Brain microvascular endothelial cell (primary cell): ENCODE measurements at regions not wholly inside any gene's neighbourhood (a gene's known extent, or its start where the extent isn't known, plus 50 kb on each side); places are given as distances from the start of the nearest gene placed in this dataset.

ENCODE experiments used
- DNase-seq: peaks from one replicate; pipeline ENCODE4 v3.0.0-alpha.2; 2020
- H3K27ac ChIP-seq: fragments of 250-450 bp; sonication (Bioruptor Pico); 2 replicates; pipeline ENCODE4 v1.5.1; 2020; ENCODE audit warnings: mild to moderate bottlenecking, moderate library complexity
- H3K27me3 ChIP-seq: fragments of 250-450 bp; sonication (Bioruptor Pico); replicated peaks from 2 replicates; pipeline ENCODE4 v1.5.1; 2020; ENCODE audit warnings: mild to moderate bottlenecking
- H3K36me3 ChIP-seq: fragments of 250-450 bp; sonication (Bioruptor Pico); replicated peaks from 2 replicates; pipeline ENCODE4 v1.5.1; 2020; ENCODE audit warnings: mild to moderate bottlenecking
- H3K4me3 ChIP-seq: 2 replicates; pipeline ENCODE4 v1.5.1; 2011; ENCODE audit warnings: low read depth, mild to moderate bottlenecking, control low read depth, low read length, moderate library complexity
- CTCF ChIP-seq: IDR thresholded peaks from 2 replicates; pipeline ENCODE4 v1.5.1; 2011; ENCODE audit warnings: low read depth, mild to moderate bottlenecking, moderate library complexity, low read length, control low read depth, inconsistent platforms; ENCODE audit errors: missing control alignments
- in situ Hi-C: cut with HindIII; loops from 2 replicates; pipeline ENCODE4 v1.10.0; 2017; ENCODE audit warnings: low sequenced_read_pairs, low pct_ligation_motif_present

- H3K4me3 ChIP-seq = no peak overlapping the region
- no peak for TF ChIP-seq CTCF
- DNase-seq = no peak
- H3K36me3 ChIP-seq = no peaks in the 10 kb centered on the region
- no peak overlapping the region for H3K27ac ChIP-seq
- no peaks in the 10 kb centered on the region for H3K27me3 ChIP-seq
- in situ Hi-C loops = no loop called here
Observed at GRCh38 chr4:30283336-30283735, 436.8 kb upstream of the PCDH7 start.

- in situ Hi-C loops = no loop called here
- H3K27me3 ChIP-seq = no peaks in the 10 kb centered on the region
- no peak for TF ChIP-seq CTCF
- H3K4me3 ChIP-seq = no peak overlapping the region
- no peak overlapping the region for H3K27ac ChIP-seq
- no peak for DNase-seq
- no peaks in the 10 kb centered on the region for H3K36me3 ChIP-seq
Observed at GRCh38 chr4:30294295-30294694, 425.9 kb upstream of the PCDH7 start.

GRCh38 chr4:30295652-30296051, 424.5 kb upstream of the PCDH7 start:
- TF ChIP-seq CTCF = no peak
- DNase-seq = no peak
- in situ Hi-C loops = no loop called here
- Histone ChIP-seq H3K27ac (no peak overlapping the region), H3K27me3 (no peaks in the 10 kb centered on the region), H3K4me3 (no peak overlapping the region), H3K36me3 (no peaks in the 10 kb centered on the region)

- in situ Hi-C loops = no loop called here
- no peak for TF ChIP-seq CTCF
- H3K27me3 ChIP-seq = no peaks in the 10 kb centered on the region
- H3K27ac ChIP-seq = no peak overlapping the region
- no peak overlapping the region for H3K4me3 ChIP-seq
- no peak for DNase-seq
- H3K36me3 ChIP-seq = no peaks in the 10 kb centered on the region
Observed at GRCh38 chr4:30314001-30314400, 406.2 kb upstream of the PCDH7 start.

- in situ Hi-C loops = no loop called here
Observed at GRCh38 chr4:30330894-30331652, 389.1 kb upstream of the PCDH7 start.

More at GRCh38 chr4:30330894-30331652, 389.1 kb upstream of the PCDH7 start:
- H3K4me3 ChIP-seq = no peak overlapping the region
- no peaks in the 10 kb centered on the region for H3K36me3 ChIP-seq
- no peak overlapping the region for H3K27ac ChIP-seq
- DNase-seq = no peak
- no peaks in the 10 kb centered on the region for H3K27me3 ChIP-seq
- no peak for TF ChIP-seq CTCF
